AG10803 (cell line): ENCODE measurements at regions not wholly inside any gene's neighbourhood (a gene's known extent, or its start where the extent isn't known, plus 50 kb on each side); places are given as distances from the start of the nearest gene placed in this dataset.

ENCODE experiments used
- DNase-seq: peaks from one replicate; pipeline ENCODE4 v3.0.0; 2010; ENCODE audit warnings: low read depth
- H3K4me3 ChIP-seq: 2 replicates; pipeline ENCODE4 v1.5.1; 2011; ENCODE audit warnings: mild to moderate bottlenecking, low read length, control low read depth
- TF ChIP-seq, protein P1 (sequence below): conservative IDR thresholded peaks from 2 replicates; pipeline ENCODE4 v1.5.1; 2011; ENCODE audit warnings: mild to moderate bottlenecking, low read length, control low read depth, inconsistent platforms

DNA sequence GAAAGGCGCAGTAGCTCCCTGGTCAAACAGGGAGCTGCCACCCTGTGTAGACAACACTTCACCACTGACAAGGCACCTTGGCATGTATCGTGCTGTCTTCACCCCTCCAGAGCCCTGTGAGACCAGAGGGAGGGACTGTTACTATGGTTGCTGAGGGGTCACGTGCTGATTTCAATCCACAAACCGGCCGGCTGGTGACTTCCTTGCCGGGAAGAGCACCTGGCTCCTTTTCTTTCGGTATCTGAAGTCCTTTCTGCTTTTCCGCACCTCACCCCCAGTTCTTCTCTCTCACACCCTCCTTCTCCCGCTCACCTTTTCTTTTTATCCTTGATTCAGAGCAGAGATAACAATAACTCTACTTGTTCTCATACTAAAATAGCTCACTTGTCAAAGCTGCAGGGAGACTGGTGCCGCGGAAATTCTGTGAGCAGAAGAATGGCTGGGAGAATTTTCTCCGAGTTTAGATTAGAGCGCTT, 327.2 kb downstream of the ZSWIM6 start:
- H3K4me3 ChIP-seq: no peak overlapping the region
- TF ChIP-seq, protein P1, sequence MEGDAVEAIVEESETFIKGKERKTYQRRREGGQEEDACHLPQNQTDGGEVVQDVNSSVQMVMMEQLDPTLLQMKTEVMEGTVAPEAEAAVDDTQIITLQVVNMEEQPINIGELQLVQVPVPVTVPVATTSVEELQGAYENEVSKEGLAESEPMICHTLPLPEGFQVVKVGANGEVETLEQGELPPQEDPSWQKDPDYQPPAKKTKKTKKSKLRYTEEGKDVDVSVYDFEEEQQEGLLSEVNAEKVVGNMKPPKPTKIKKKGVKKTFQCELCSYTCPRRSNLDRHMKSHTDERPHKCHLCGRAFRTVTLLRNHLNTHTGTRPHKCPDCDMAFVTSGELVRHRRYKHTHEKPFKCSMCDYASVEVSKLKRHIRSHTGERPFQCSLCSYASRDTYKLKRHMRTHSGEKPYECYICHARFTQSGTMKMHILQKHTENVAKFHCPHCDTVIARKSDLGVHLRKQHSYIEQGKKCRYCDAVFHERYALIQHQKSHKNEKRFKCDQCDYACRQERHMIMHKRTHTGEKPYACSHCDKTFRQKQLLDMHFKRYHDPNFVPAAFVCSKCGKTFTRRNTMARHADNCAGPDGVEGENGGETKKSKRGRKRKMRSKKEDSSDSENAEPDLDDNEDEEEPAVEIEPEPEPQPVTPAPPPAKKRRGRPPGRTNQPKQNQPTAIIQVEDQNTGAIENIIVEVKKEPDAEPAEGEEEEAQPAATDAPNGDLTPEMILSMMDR: no peak
- no peak for DNase-seq

DNA sequence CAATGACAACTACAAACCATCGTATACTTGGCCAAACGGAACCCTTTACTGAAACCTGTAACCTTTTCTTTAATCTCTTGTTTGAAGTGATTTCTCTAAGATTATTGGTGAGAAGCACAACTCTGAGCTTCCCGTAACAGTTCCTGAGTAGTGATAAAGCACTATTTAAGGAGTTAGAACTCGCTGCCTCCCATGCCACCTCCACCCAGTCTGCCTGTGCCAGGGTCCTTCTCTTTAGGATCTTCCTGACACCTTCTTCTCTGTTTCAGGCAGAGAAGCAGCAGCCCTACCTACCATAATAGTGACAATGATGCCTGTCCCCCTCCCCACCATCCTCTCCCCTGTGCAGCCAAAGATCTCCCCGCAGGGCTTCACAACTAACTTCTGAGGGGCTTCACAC, 330.6 kb downstream of the ZSWIM6 start:
- no peak for DNase-seq
- no peak overlapping the region for H3K4me3 ChIP-seq
- TF ChIP-seq, protein P1: no peak

DNA sequence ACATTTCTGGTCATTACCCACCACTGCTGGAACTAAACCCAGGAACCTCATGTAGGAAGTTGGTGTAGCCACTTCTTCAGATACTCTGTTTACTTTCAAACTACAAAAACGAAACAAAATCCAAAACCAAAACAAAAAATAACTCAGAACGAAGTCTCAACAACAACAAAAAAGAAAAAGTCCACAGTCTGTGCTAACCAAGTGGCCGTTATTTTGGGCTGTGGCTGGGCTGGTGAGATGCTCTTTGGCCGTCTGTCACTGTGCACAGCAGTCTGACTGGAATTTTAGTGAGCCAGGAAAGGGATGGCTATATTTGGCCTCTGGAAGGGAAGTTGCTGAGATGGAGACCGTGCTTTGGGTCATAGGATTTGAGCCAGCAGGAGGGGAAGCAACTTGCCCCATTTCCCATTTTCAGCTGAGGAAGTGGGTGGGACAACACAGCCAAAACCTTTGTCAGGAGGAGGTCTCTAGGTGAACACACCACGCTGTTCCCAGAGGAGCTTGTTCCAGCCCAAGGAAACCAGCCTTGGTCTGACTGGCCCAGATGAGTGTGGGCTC, 334.1 kb downstream of the ZSWIM6 start:
- no peak overlapping the region for H3K4me3 ChIP-seq
- TF ChIP-seq, protein P1: no peak
- DNase-seq: no peak

DNA sequence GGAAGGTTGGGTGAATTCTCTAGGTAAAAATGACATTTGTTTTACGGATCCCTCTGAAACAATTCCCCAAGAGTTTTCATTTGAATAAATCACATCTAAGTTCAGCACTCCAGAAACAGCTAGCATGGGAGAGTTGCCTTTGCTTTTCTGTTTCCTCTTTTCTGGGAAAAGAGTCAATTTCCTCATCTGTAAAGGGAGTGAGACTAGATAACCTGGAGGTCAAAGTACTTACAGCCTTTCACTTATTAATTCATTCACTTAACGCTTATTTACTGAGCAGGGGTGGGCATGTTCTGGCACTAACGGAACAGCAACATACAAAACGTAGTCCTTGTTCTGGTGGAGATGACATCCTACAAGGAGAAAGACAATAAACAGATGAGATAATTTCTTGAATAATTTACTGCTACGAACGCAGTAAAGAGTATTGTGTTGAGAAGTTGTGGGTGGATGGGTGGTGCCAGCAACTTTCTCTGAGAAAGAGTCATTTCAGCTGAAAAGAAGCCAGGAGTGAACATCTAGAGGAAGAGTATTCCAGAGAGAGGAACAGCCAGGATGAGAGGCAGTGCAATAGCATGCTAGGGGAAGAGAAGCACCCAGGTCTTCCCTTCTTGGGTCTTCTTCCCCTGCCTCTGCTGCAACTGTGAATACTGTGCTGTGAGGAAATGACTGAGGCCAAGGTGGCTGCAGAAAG, 335.6 kb downstream of the ZSWIM6 start:
- TF ChIP-seq, protein P1: no peak
- DNase-seq: no peak
- no peak overlapping the region for H3K4me3 ChIP-seq

DNA sequence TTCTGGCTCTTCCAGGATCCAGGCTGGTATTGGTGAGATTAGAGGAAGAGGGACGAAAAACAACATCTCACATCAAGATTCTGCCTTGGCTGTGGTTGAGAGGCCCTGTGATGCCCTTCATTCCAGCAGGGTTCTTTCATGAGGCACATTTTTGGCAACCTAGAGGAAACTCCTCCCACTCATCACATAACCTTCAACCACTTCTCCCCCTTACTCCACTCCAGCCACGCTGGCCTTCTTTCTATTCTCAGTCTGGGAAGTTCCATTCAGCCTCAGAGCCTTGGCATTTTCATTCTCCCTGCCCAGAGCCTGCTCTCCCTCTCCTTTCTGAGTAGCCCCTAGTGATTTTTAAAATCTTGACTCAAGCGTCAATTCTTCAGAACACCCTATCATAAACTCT, 337.5 kb downstream of the ZSWIM6 start:
- no peak for DNase-seq
- no peak overlapping the region for H3K4me3 ChIP-seq
- TF ChIP-seq, protein P1: no peak

DNA sequence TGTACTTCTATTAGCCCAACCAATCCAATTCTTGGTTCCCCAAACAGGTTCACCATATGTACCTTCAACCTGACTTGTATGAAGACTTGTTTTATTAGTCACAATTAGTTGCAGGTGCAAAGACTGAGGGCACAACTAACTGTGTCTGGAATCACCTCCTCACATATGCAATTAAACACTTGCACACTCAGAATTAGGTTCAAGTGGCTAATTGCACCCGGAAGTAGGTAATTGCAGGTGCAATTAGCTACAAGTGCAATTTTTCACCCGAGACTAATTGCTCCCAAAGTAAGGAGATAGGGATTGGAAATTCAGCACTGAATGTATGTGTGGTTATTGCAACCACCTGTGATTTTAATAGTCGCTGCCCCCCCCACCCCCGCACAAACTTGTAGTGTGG, 338.9 kb downstream of the ZSWIM6 start:
- no peak for DNase-seq
- TF ChIP-seq, protein P1: no peak
- H3K4me3 ChIP-seq: no peak overlapping the region
